ENCODE measurements at regions not wholly inside any gene's neighbourhood (a gene's known extent, or its start where the extent isn't known, plus 50 kb on each side); places are given as distances from the start of the nearest gene placed in this dataset.

DNA sequence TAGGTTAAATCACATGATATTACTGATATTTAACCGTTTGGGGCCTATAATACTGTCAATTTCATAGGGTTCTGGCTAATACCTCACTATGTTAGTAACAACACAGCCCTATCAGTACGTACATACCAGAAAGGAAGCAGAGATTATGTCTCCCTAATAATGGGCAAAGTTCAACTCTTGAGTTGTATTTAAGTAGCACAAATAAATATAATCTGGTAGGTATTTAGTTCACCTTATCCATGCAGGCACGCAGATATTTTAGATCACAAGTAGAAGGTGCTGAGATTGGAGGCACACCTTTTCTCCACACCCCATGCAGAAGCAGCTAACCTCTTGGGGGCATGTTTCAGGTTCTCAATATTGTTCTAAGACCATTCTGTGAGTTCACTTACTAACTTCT, 118.9 kb downstream of the IRS1 start:
- H3K36me3 ChIP-seq = no peaks in the 10 kb centered on the region
- H3K9ac ChIP-seq (ENCODE audit: low read depth in 2 of 2, low read length in 2 of 2) = no peak overlapping the region
- DNase-seq = no peak
- H3K9me3 ChIP-seq = no peaks in the 10 kb centered on the region
- intact Hi-C loops (cut with DNase I) = no loop called here
- H3K4me3 ChIP-seq = no peak overlapping the region
- H3K27me3 ChIP-seq = no peaks in the 10 kb centered on the region
- TF ChIP-seq, protein P1, sequence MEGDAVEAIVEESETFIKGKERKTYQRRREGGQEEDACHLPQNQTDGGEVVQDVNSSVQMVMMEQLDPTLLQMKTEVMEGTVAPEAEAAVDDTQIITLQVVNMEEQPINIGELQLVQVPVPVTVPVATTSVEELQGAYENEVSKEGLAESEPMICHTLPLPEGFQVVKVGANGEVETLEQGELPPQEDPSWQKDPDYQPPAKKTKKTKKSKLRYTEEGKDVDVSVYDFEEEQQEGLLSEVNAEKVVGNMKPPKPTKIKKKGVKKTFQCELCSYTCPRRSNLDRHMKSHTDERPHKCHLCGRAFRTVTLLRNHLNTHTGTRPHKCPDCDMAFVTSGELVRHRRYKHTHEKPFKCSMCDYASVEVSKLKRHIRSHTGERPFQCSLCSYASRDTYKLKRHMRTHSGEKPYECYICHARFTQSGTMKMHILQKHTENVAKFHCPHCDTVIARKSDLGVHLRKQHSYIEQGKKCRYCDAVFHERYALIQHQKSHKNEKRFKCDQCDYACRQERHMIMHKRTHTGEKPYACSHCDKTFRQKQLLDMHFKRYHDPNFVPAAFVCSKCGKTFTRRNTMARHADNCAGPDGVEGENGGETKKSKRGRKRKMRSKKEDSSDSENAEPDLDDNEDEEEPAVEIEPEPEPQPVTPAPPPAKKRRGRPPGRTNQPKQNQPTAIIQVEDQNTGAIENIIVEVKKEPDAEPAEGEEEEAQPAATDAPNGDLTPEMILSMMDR (IDR thresholded peaks at IDR 0.05) = no peak
- H3K27ac ChIP-seq = no peak overlapping the region
- no peaks in the 10 kb centered on the region for H3K4me1 ChIP-seq

DNA sequence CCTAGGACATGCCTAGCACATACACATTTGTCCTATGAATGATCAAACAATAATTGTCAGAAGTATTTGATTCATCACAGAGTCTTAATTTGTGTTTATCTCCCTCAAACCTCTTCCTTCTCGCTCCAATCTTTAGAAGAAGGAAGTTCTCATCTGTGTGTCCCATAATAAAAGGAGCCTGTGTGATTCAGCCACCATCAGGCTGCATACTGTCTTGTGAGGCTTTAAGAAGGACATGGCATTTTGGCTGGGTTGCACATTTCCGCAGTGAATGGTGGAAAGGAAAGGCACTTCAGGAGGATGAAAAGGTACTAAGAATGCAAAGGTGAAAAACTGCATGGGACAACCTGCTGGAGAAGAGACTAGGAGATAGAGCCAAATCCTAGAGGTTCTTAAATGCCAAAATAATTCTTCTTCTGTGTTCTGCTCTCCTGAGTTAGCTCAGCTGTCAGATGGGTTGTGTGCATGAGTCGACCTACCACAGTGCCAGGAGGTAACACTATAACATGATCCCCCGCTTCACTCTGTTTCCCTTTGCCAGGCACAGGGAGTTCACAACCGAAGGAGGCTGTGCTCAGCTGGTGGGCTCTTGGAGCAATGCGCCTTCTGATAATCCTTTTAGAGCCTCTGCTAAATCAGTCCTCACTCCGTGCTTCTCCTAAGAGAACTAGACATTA, 120.1 kb downstream of the IRS1 start:
- H3K4me1 ChIP-seq = no peaks in the 10 kb centered on the region
- no peak overlapping the region for H3K4me3 ChIP-seq
- H3K27ac ChIP-seq = no peak overlapping the region
- H3K9me3 ChIP-seq = no peaks in the 10 kb centered on the region
- intact Hi-C loops (cut with DNase I) = no loop called here
- no peaks in the 10 kb centered on the region for H3K27me3 ChIP-seq
- no peaks in the 10 kb centered on the region for H3K36me3 ChIP-seq
- H3K9ac ChIP-seq (ENCODE audit: low read depth in 2 of 2, low read length in 2 of 2) = no peak overlapping the region
- no peak for DNase-seq
- TF ChIP-seq, protein P1 (IDR thresholded peaks at IDR 0.05) = no peak

DNA sequence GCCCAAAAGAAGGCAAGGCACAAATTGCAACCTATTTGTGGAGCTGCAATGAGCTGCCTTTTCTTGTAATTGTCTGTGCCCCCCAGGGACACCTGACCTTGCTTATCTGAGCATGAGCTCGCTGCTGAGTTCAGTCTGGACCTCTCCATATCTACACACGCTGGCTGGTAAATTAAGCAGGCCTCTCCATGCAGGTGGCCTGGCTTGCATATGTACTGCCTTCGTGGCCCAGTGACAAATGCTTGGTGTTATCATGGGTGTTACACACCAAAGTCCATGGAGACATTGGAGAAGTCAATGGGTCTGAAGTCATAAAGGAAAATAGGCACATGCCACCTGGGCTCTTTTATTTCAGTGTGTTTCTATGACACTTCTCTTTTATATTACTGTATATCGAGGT, 121.2 kb downstream of the IRS1 start:
- Histone ChIP-seq H3K9me3 (no peaks in the 10 kb centered on the region), H3K27ac (no peak overlapping the region), H3K4me1 (no peaks in the 10 kb centered on the region), H3K36me3 (no peaks in the 10 kb centered on the region), H3K27me3 (no peaks in the 10 kb centered on the region), H3K4me3 (no peak overlapping the region), H3K9ac (ENCODE audit: low read depth in 2 of 2, low read length in 2 of 2) (no peak overlapping the region)
- peak; percentile 59 for DNase-seq
- TF ChIP-seq, protein P1 (IDR thresholded peaks at IDR 0.05) = no peak
- intact Hi-C loops (cut with DNase I) = no loop called here

DNA sequence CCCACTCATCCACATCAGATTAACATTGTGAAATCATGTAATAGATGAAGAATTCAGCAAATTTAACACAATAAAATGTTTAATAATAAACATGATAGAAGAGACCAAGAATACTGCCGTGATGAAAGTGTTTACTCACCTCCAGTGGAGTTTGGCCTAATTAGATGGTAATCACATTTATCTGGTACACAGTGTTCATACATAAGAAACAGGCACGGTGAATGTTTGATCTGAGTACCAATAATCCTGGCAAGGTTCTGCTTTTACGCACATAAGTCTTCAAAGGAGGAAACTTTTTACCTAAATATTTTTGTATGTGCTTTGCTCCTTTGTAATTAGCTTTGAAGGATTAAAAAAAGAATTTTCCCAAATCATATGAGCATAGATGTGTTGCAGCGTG, 122.5 kb downstream of the IRS1 start:
- intact Hi-C loops (cut with DNase I) = no loop called here
- H3K27ac ChIP-seq = no peak overlapping the region
- no peaks in the 10 kb centered on the region for H3K9me3 ChIP-seq
- DNase-seq = no peak
- no peak overlapping the region for H3K9ac ChIP-seq (ENCODE audit: low read depth in 2 of 2, low read length in 2 of 2)
- H3K36me3 ChIP-seq = no peaks in the 10 kb centered on the region
- no peaks in the 10 kb centered on the region for H3K4me1 ChIP-seq
- no peak overlapping the region for H3K4me3 ChIP-seq
- no peaks in the 10 kb centered on the region for H3K27me3 ChIP-seq
- TF ChIP-seq, protein P1 (IDR thresholded peaks at IDR 0.05) = no peak

DNA sequence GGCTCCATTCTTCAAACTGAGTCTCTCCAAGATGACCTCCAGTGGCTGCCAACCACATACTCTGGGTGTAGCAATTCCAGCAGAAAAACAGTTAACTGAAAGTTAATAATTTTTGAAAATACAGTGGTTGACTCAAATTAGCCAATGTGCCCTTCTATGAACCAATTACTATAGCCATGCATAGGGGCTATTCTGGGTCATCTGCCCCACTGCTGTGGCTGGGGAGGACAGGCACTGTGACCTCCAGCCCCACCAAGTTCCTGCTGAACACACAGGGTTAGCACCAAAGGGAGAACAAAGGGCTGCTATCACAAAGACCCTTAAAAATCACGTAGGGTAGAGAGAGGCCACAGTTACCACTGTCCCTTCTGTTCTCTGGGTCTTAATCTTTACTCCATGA, 123.0 kb downstream of the IRS1 start:
- TF ChIP-seq, protein P1 (IDR thresholded peaks at IDR 0.05) = no peak
- H3K4me1 ChIP-seq = no peaks in the 10 kb centered on the region
- no peaks in the 10 kb centered on the region for H3K36me3 ChIP-seq
- H3K27ac ChIP-seq = no peak overlapping the region
- H3K27me3 ChIP-seq = no peaks in the 10 kb centered on the region
- intact Hi-C loops (cut with DNase I) = no loop called here
- H3K4me3 ChIP-seq = no peak overlapping the region
- H3K9me3 ChIP-seq = no peaks in the 10 kb centered on the region
- DNase-seq = no peak
- no peak overlapping the region for H3K9ac ChIP-seq (ENCODE audit: low read depth in 2 of 2, low read length in 2 of 2)
